H1 (cell line): ENCODE measurements at regions not wholly inside any gene's neighbourhood (a gene's known extent, or its start where the extent isn't known, plus 50 kb on each side); places are given as distances from the start of the nearest gene placed in this dataset.
A peak's percentile ranks its signal among the peaks of the same experiment; 100 is the strongest.

Source experiments
- CTCF ChIA-PET: fragments of 300-600 bp; sonication (Branson Sonifier 250); formaldehyde crosslinking; loops from one replicate; lab custom pipeline; 2021; ENCODE audit not compliant: partially characterized antibody; lab: Charles Lee
- POLR2A ChIA-PET: fragments of 300-600 bp; sonication (Branson Sonifier 250); formaldehyde crosslinking; loops from one replicate; lab custom pipeline; 2021; ENCODE audit warnings: inconsistent platforms; ENCODE audit not compliant: partially characterized antibody; lab: Charles Lee
- DNase-seq, 2 experiments: peaks; one replicate each; pipeline versions ENCODE4 v3.0.0 to v3.0.0-alpha.2; 2010 to 2022; ENCODE audit warnings: low spot score in 2 of 2, low read depth in 1 of 2, mixed read lengths in 1 of 2
- FAIRE-seq: peaks from 2 replicates; lab custom pipeline; 2011; peaks lifted over from hg19 to GRCh38; lab: Jason Lieb, UNC
- H2AFZ ChIP-seq: 2 replicates; pipeline ENCODE4 v1.8.1; 2012; ENCODE audit warnings: low read length, inconsistent platforms
- H2AK5ac ChIP-seq: 2 replicates; pipeline ENCODE4 v1.6.1; 2013; ENCODE audit warnings: low read depth, low read length
- H2BK120ac ChIP-seq: replicated peaks from 2 replicates; pipeline ENCODE3; 2013; ENCODE audit warnings: low read depth, low read length, inconsistent platforms
- H2BK12ac ChIP-seq: 2 replicates; pipeline ENCODE4 v1.6.1; 2013; ENCODE audit warnings: low read depth, low read length
- H2BK15ac ChIP-seq: 2 replicates; pipeline ENCODE4 v1.6.1; 2013; ENCODE audit warnings: low read length
- H2BK20ac ChIP-seq: 2 replicates; pipeline ENCODE4 v1.6.1; 2013; ENCODE audit warnings: low read length
- H2BK5ac ChIP-seq: 2 replicates; pipeline ENCODE4 v1.6.1; 2013; ENCODE audit warnings: low read depth, low read length
- H3K14ac ChIP-seq: 2 replicates; pipeline ENCODE4 v1.6.1; 2013; ENCODE audit warnings: inconsistent platforms; ENCODE audit not compliant: insufficient read length
- H3K18ac ChIP-seq: 2 replicates; pipeline ENCODE4 v1.6.1; 2013; ENCODE audit warnings: low read length; ENCODE audit errors: extremely low read depth
- H3K23ac ChIP-seq: 2 replicates; pipeline ENCODE4 v1.6.1; 2013; ENCODE audit warnings: inconsistent platforms; ENCODE audit not compliant: insufficient read length
- H3K23me2 ChIP-seq: 2 replicates; pipeline ENCODE4 v1.6.1; 2013; ENCODE audit warnings: low read depth, low read length
- H3K27ac ChIP-seq: 2 replicates; pipeline ENCODE4 v1.6.1; 2011; ENCODE audit warnings: low read depth, low read length, inconsistent platforms
- H3K27me3 ChIP-seq, 4 experiments: replicated peaks in 1 of 4; 1 replicate in 1 of 4; 2 replicates in 3 of 4; pipeline versions ENCODE4 v1.6.1 to v1.8.1; 2011 to 2013; ENCODE audit warnings: low read length in 3 of 4, mild to moderate bottlenecking in 3 of 4, inconsistent platforms in 2 of 4, mixed read lengths in 2 of 4, moderate library complexity in 1 of 4; ENCODE audit not compliant: control insufficient read depth in 3 of 4, insufficient read depth in 3 of 4; ENCODE audit errors: extremely low read depth in 1 of 4
- H3K36me3 ChIP-seq, 4 experiments: 2 replicates each; pipeline versions ENCODE4 v1.6.1 to v1.8.1; 2011 to 2013; ENCODE audit warnings: mild to moderate bottlenecking in 4 of 4, low read length in 3 of 4, moderate library complexity in 2 of 4, control low read depth in 1 of 4, inconsistent platforms in 1 of 4; ENCODE audit not compliant: insufficient read depth in 4 of 4, control insufficient read depth in 2 of 4
- H3K4ac ChIP-seq: replicated peaks from 2 replicates; pipeline ENCODE3; 2013; ENCODE audit warnings: low read length, low read depth, mixed read lengths, inconsistent platforms; ENCODE audit not compliant: insufficient read length
- H3K4me1 ChIP-seq, 4 experiments: replicated peaks in 1 of 4; 1 replicate in 1 of 4; 2 replicates in 3 of 4; pipeline versions ENCODE4 v1.6.1 to v1.8.1; 2011 to 2013; ENCODE audit warnings: low read length in 3 of 4, inconsistent platforms in 2 of 4, mixed read lengths in 1 of 4; ENCODE audit not compliant: insufficient read depth in 4 of 4, control insufficient read depth in 3 of 4
- H3K4me2 ChIP-seq, 2 experiments: 2 replicates each; pipeline versions ENCODE4 v1.6.1 to v1.8.1; 2011 to 2013; ENCODE audit warnings: low read depth in 2 of 2, low read length in 2 of 2, control low read depth in 1 of 2, inconsistent platforms in 1 of 2, mild to moderate bottlenecking in 1 of 2; ENCODE audit not compliant: insufficient read depth in 1 of 2
- H3K4me3 ChIP-seq, 4 experiments: fragments of 200-600, 300-600 bp in 1 of 4; sonication (generic), shearing (Covaris generic), sonication (Bioruptor Twin) in 1 of 4; 2 replicates each; pipeline versions ENCODE4 v1.5.1 to v1.8.1; 2011 to 2016; ENCODE audit warnings: low read length in 4 of 4, low read depth in 3 of 4, control low read depth in 2 of 4, inconsistent platforms in 2 of 4, mild to moderate bottlenecking in 2 of 4, mixed read lengths in 1 of 4, moderate library complexity in 1 of 4; ENCODE audit not compliant: insufficient read depth in 2 of 4; ENCODE audit errors: extremely low read depth in 1 of 4
- H3K56ac ChIP-seq: replicated peaks from 2 replicates; pipeline ENCODE3; 2013; ENCODE audit warnings: low read depth, mild to moderate bottlenecking, mixed read lengths, low read length, inconsistent platforms; ENCODE audit not compliant: insufficient read length
- H3K79me1 ChIP-seq: 2 replicates; pipeline ENCODE4 v1.6.1; 2013; ENCODE audit warnings: low read depth, low read length, control low read depth
- H3K79me2 ChIP-seq, 2 experiments: 2 replicates each; pipeline versions ENCODE4 v1.6.1 to v1.8.1; 2012 to 2013; ENCODE audit warnings: low read length in 2 of 2, mild to moderate bottlenecking in 2 of 2, inconsistent platforms in 1 of 2; ENCODE audit not compliant: insufficient read depth in 2 of 2, control insufficient read depth in 1 of 2
- H3K9ac ChIP-seq, 4 experiments: replicated peaks in 1 of 4; 1 replicate in 1 of 4; 2 replicates in 3 of 4; pipeline versions ENCODE4 v1.6.1 to v1.8.1; 2011 to 2013; ENCODE audit warnings: low read depth in 3 of 4, low read length in 3 of 4, control low read depth in 2 of 4, mild to moderate bottlenecking in 2 of 4, moderate library complexity in 2 of 4, inconsistent platforms in 1 of 4; ENCODE audit errors: extremely low read depth in 1 of 4
- H3K9me3 ChIP-seq, 2 experiments: 2 replicates each; pipeline versions ENCODE4 v1.6.1 to v1.8.1; 2012 to 2013; ENCODE audit warnings: mild to moderate bottlenecking in 2 of 2, moderate library complexity in 2 of 2, control low read depth in 1 of 2, inconsistent platforms in 1 of 2, low read depth in 1 of 2, low read length in 1 of 2, mixed read lengths in 1 of 2; ENCODE audit not compliant: insufficient read depth in 2 of 2
- H4K20me1 ChIP-seq, 2 experiments: replicated peaks in 1 of 2; 2 replicates each; pipeline versions ENCODE3 to v1.8.1; 2011 to 2013; ENCODE audit warnings: inconsistent platforms in 2 of 2, low read length in 2 of 2, mild to moderate bottlenecking in 1 of 2; ENCODE audit not compliant: insufficient read depth in 2 of 2, control insufficient read depth in 1 of 2
- H4K5ac ChIP-seq: 2 replicates; pipeline ENCODE4 v1.6.1; 2013; ENCODE audit warnings: low read length, low read depth, mixed read lengths, inconsistent platforms; ENCODE audit not compliant: insufficient read length
- H4K8ac ChIP-seq: 2 replicates; pipeline ENCODE4 v1.8.0; 2013; ENCODE audit warnings: mild to moderate bottlenecking, moderate library complexity, low read length, inconsistent platforms; ENCODE audit not compliant: insufficient read depth; ENCODE audit errors: extremely low read depth
- H4K91ac ChIP-seq: replicated peaks from 2 replicates; pipeline ENCODE3; 2013; ENCODE audit warnings: low read length, mixed read lengths, inconsistent platforms; ENCODE audit not compliant: insufficient read length
- CBX8 ChIP-seq: fragments of 300-800, 300-1000 bp; sonication (generic); IDR thresholded peaks from 2 replicates; pipeline ENCODE4 v1.7.1; 2016; ENCODE audit warnings: low read depth, low read length, borderline replicate concordance
- EZH2 ChIP-seq: fragments of 200-600 bp; sonication (generic); IDR thresholded peaks from 2 replicates; pipeline ENCODE4 v1.7.1; 2012; ENCODE audit warnings: low read depth, mild to moderate bottlenecking, moderate library complexity, low read length, inconsistent platforms; ENCODE audit not compliant: severe bottlenecking
- KDM1A ChIP-seq: fragments of 200-600, 300-600 bp; sonication (generic); IDR thresholded peaks from 2 replicates; pipeline ENCODE4 v1.7.1; 2016; ENCODE audit warnings: mild to moderate bottlenecking, low read length, borderline replicate concordance
- KDM5A ChIP-seq: fragments of 200-600 bp; IDR thresholded peaks from 2 replicates; pipeline ENCODE4 v1.7.1; 2012; ENCODE audit warnings: mild to moderate bottlenecking, low read length, inconsistent platforms, mixed read lengths
- RFX5 ChIP-seq: IDR thresholded peaks from 2 replicates; pipeline ENCODE4 v1.6.1; 2011; ENCODE audit warnings: low read depth, low read length, improper control_type of control experiment, borderline replicate concordance
- SAP30 ChIP-seq: fragments of 300-600 bp; sonication (generic); IDR thresholded peaks from 2 replicates; pipeline ENCODE4 v1.7.1; 2012; ENCODE audit warnings: low read length, moderate library complexity, mild to moderate bottlenecking, inconsistent platforms; ENCODE audit not compliant: insufficient read depth, insufficient replicate concordance
- SIN3A ChIP-seq, 2 experiments: IDR thresholded peaks in 1 of 2; conservative IDR thresholded peaks in 1 of 2; 2 replicates each; pipeline ENCODE4 v1.6.1; 2011 to 2012; ENCODE audit warnings: low read length in 2 of 2, improper control_type of control experiment in 1 of 2, low read depth in 1 of 2, mild to moderate bottlenecking in 1 of 2
- SRF ChIP-seq: IDR thresholded peaks from 2 replicates; pipeline ENCODE4 v1.6.1; 2011; ENCODE audit warnings: mild to moderate bottlenecking, low read depth, low read length, moderate library complexity
- TAF1 ChIP-seq: IDR thresholded peaks from 2 replicates; pipeline ENCODE4 v1.6.1; 2011; ENCODE audit warnings: mild to moderate bottlenecking, low read depth, low read length
- TBP ChIP-seq: IDR thresholded peaks from 2 replicates; pipeline ENCODE4 v1.6.1; 2011; ENCODE audit warnings: low read depth, low read length, improper control_type of control experiment
- TCF12 ChIP-seq: IDR thresholded peaks from 2 replicates; pipeline ENCODE4 v1.6.1; 2011; ENCODE audit warnings: low read depth, mild to moderate bottlenecking, low read length
- WGBS, 2 experiments: shearing (Covaris generic) in 1 of 2; methylation state at CpG; one replicate each; pipeline versions ENCODE4 v1.1.6 to v1.1.7; 2013 to 2015; ENCODE audit warnings: low lambda C conversion rate in 2 of 2, mixed read lengths in 2 of 2, inconsistent platforms in 1 of 2, low coverage in 1 of 2, missing lambda C conversion rate in 1 of 2; ENCODE audit not compliant: insufficient replicate concordance in 2 of 2, insufficient coverage in 1 of 2, insufficient read length in 1 of 2; ENCODE audit errors: extremely low coverage in 1 of 2, missing lambda C conversion rate in 1 of 2; 5-methylcytosine and 5-hydroxymethylcytosine counted together
- TF ChIP-seq, protein P1 (sequence below): IDR thresholded peaks from 2 replicates; pipeline ENCODE4 v1.6.1; 2012; ENCODE audit warnings: inconsistent platforms

DNA sequence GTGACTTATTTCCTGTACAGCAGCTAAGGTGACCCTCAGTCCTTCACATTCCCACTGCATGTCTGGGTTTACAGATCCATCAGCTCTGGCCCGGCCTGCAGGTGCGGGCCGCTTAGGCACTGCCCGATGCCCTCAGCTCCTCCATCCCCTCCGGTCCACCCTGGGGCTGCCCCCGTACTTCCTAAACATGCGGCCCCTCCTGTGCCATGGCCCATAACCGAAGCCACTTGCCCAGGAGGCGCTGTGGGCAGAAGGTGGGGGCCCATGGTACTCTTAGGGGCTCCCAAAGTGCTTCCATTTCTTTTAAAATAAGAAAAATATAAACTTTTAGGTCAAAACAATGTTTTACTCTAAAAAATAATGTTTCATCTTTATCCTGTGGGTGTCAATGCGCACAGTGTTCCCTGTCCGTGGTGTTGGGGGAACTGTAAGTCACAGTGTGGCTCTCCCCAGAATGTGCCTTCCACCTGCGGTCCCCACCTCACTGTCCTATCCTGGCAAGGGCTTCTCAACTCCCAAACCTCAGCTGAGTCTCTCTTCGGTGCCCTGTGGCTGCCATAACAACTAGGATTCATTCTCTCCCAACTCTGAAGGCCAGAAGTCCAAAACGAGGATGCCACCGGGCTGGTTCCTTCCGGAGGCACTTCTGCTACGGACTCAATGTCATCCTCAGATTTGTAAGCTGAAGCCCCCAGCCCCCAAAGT lies 132.7 kb upstream of the LPCAT1 start:
- POLR2A ChIA-PET, result no interaction called here
- no peak overlapping the region for H2BK120ac ChIP-seq
- H3K9me3 ChIP-seq, result no peaks in the 10 kb centered on the region
- H3K36me3 ChIP-seq, result no peaks in the 10 kb centered on the region
- peak overlapping the region; percentile 85; the same call in 1 of the 2 replicates for H4K8ac ChIP-seq
- FAIRE-seq, result no peak
- H3K27ac ChIP-seq, result no peak overlapping the region
- no peak overlapping the region for H4K91ac ChIP-seq
- H4K20me1 ChIP-seq, result peaks cover 0 to 1% of the 10 kb centered on the region in 2 experiments
- DNase-seq, result no peak
- H2AK5ac ChIP-seq, result peak overlapping the region; percentile 65; the same call in 1 of the 2 replicates
- H3K79me1 ChIP-seq, result no peaks in the 10 kb centered on the region
- no peak overlapping the region for H3K18ac ChIP-seq
- H3K27me3 ChIP-seq, result peaks cover 0 to 19% (median 16%) of the 10 kb centered on the region in 4 experiments; a peak in 6 of 7 replicates
- no peak overlapping the region for H2BK20ac ChIP-seq
- H2AFZ ChIP-seq, result no peak overlapping the region
- WGBS, 2 experiments, result 96% methylated on average over 17 of the region's 17 CpGs; no CpG with 5 or more reads in 1 of the 2 experiments
- H3K79me2 ChIP-seq, result no peaks in the 10 kb centered on the region
- H3K4me2 ChIP-seq, result no peak overlapping the region
- no peak overlapping the region for H2BK5ac ChIP-seq
- H3K14ac ChIP-seq, result no peak overlapping the region
- H3K4me1 ChIP-seq, result peaks cover 0 to 10% (median under 1%) of the 10 kb centered on the region in 4 experiments; a peak in 4 of 7 replicates
- CTCF ChIA-PET, result interaction anchor here (1.6 to 4.2 kb wide), 2 partner anchors 12 kb away, joined by 4 to 24 read pairs; no protein-coding TSS in a partner anchor
- no peak overlapping the region for H4K5ac ChIP-seq
- no peak overlapping the region for H3K9ac ChIP-seq
- H3K4ac ChIP-seq, result no peak overlapping the region
- no peak overlapping the region for H2BK15ac ChIP-seq
- H2BK12ac ChIP-seq, result no peak overlapping the region
- H3K4me3 ChIP-seq, result no peak overlapping the region
- H3K56ac ChIP-seq, result no peak overlapping the region
- peaks cover 5% of the 10 kb centered on the region; the same call in 1 of the 2 replicates for H3K23me2 ChIP-seq
- no peak overlapping the region for H3K23ac ChIP-seq
- TF ChIP-seq KDM1A (no peak), CBX8 (no peak), SAP30 (no peak), SRF (no peak), TAF1 (no peak), EZH2 (no peak), TBP (no peak), RFX5 (no peak), SIN3A (conservative IDR thresholded peaks at IDR 0.05 in 1 of 2, IDR thresholded peaks at IDR 0.05 in 1 of 2; ENCODE audit: low read depth in 1 of 2, low read length in 2 of 2) (no peak), KDM5A (no peak), TCF12 (no peak)
- TF ChIP-seq, protein P1, sequence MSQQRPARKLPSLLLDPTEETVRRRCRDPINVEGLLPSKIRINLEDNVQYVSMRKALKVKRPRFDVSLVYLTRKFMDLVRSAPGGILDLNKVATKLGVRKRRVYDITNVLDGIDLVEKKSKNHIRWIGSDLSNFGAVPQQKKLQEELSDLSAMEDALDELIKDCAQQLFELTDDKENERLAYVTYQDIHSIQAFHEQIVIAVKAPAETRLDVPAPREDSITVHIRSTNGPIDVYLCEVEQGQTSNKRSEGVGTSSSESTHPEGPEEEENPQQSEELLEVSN, result no peak
